SK-N-SH (cell line): ENCODE measurements at regions not wholly inside any gene's neighbourhood (a gene's known extent, or its start where the extent isn't known, plus 50 kb on each side); places are given as distances from the start of the nearest gene placed in this dataset.

ENCODE experiments used
- CTCF ChIA-PET: fragments of 300-600, 350-600 bp; formaldehyde crosslinking; extraction: SDS; loops from one replicate; lab custom pipeline; 2021; lab: Yijun Ruan, JAX
- POLR2A ChIA-PET: fragments of 350-600 bp; sonication (Branson Sonifier 250); formaldehyde crosslinking; extraction: SDS; loops from one replicate; lab custom pipeline; 2020; ENCODE audit warnings: antibody characterized with exemption, inconsistent platforms; lab: Yijun Ruan, JAX
- DNase-seq: peaks from one replicate; pipeline ENCODE4 v3.0.0; 2012
- H2AFZ ChIP-seq: fragments of 200-600 bp; sonication (generic); 2 replicates; pipeline ENCODE4 v1.8.1; 2016; ENCODE audit warnings: antibody characterized with exemption, mild to moderate bottlenecking, low read depth
- H3F3A ChIP-seq: fragments of 200-600 bp; sonication (generic); replicated peaks from 2 replicates; pipeline ENCODE3; 2016; ENCODE audit warnings: antibody characterized with exemption, mild to moderate bottlenecking; ENCODE audit not compliant: insufficient read depth
- H3K27ac ChIP-seq, 2 experiments: fragments of 200-500 bp in 1 of 2; fragments of 200-600 bp in 1 of 2; sonication (Bioruptor generic) in 1 of 2; sonication (generic), shearing (Covaris generic) in 1 of 2; 2 replicates each; pipeline versions ENCODE4 v1.5.1 to v1.6.1; 2014 to 2016; ENCODE audit warnings: low read depth in 2 of 2, inconsistent platforms in 1 of 2, low read length in 1 of 2, mild to moderate bottlenecking in 1 of 2, mixed read lengths in 1 of 2
- H3K27me3 ChIP-seq: fragments of 200-600 bp; sonication (generic), shearing (Covaris generic); 2 replicates; pipeline ENCODE4 v1.6.1; 2016; ENCODE audit warnings: mixed run types; ENCODE audit not compliant: insufficient read depth
- H3K36me3 ChIP-seq, 2 experiments: fragments of 200-500 bp in 1 of 2; fragments of 200-600 bp in 1 of 2; sonication (Bioruptor generic) in 1 of 2; sonication (generic) in 1 of 2; replicated peaks in 1 of 2; 2 replicates each; pipeline versions ENCODE3 to v1.5.1; 2014 to 2016; ENCODE audit warnings: low read length in 1 of 2, mild to moderate bottlenecking in 1 of 2; ENCODE audit not compliant: insufficient read depth in 2 of 2, control insufficient read depth in 1 of 2
- H3K4me1 ChIP-seq, 2 experiments: fragments of 200-500 bp in 1 of 2; fragments of 200-600 bp in 1 of 2; sonication (Bioruptor generic) in 1 of 2; sonication (generic), shearing (Covaris generic) in 1 of 2; 2 replicates each; pipeline versions ENCODE4 v1.5.1 to v1.6.1; 2014 to 2016; ENCODE audit warnings: low read depth in 1 of 2, low read length in 1 of 2, mixed run types in 1 of 2; ENCODE audit not compliant: insufficient read depth in 2 of 2, control insufficient read depth in 1 of 2
- H3K4me2 ChIP-seq: fragments of 200-600 bp; sonication (generic), shearing (Covaris generic); 2 replicates; pipeline ENCODE4 v1.6.1; 2017; ENCODE audit warnings: mixed run types
- H3K4me3 ChIP-seq, 2 experiments: fragments of 200-500 bp in 1 of 2; fragments of 200-600 bp in 1 of 2; sonication (Bioruptor generic) in 1 of 2; sonication (generic), shearing (Covaris generic) in 1 of 2; 2 replicates each; pipeline versions ENCODE4 v1.5.1 to v1.8.1; 2014 to 2016; ENCODE audit warnings: low read depth in 2 of 2, inconsistent platforms in 1 of 2, low read length in 1 of 2, mild to moderate bottlenecking in 1 of 2, mixed read lengths in 1 of 2, moderate library complexity in 1 of 2
- H3K79me2 ChIP-seq: fragments of 200-600 bp; sonication (generic); 2 replicates; pipeline ENCODE4 v1.8.1; 2017; ENCODE audit warnings: mild to moderate bottlenecking; ENCODE audit not compliant: insufficient read depth
- H3K9ac ChIP-seq: fragments of 200-600 bp; sonication (generic); 2 replicates; pipeline ENCODE4 v1.6.1; 2017; ENCODE audit warnings: mixed run types
- H3K9me2 ChIP-seq: fragments of 200-600 bp; sonication (generic); 2 replicates; pipeline ENCODE4 v1.6.1; 2017; ENCODE audit warnings: mixed run types
- H3K9me3 ChIP-seq: fragments of 200-600 bp; sonication (generic); 2 replicates; pipeline ENCODE4 v1.6.1; 2017; ENCODE audit warnings: mixed run types, mild to moderate bottlenecking, moderate library complexity
- H4K20me1 ChIP-seq: fragments of 200-600 bp; sonication (generic); 2 replicates; pipeline ENCODE4 v1.6.1; 2017; ENCODE audit warnings: mild to moderate bottlenecking, mixed run types; ENCODE audit not compliant: insufficient read depth
- CHD2 ChIP-seq: fragments of 150-350 bp; IDR thresholded peaks from 2 replicates; pipeline ENCODE4 v1.6.1; 2018; ENCODE audit warnings: low read length; ENCODE audit not compliant: partially characterized antibody
- ELF1 ChIP-seq: IDR thresholded peaks from 2 replicates; pipeline ENCODE4 v1.4.0; 2012
- FOXM1 ChIP-seq: IDR thresholded peaks from 2 replicates; pipeline ENCODE4 v1.4.0; 2012; ENCODE audit warnings: low read depth, mild to moderate bottlenecking
- IRF3 ChIP-seq: fragments of 150-350 bp; IDR thresholded peaks from 2 replicates; pipeline ENCODE4 v1.6.1; 2016; ENCODE audit warnings: mild to moderate bottlenecking, low read depth, low read length
- JUND ChIP-seq: IDR thresholded peaks from 2 replicates; pipeline ENCODE4 v1.4.0; 2012
- MXI1 ChIP-seq: IDR thresholded peaks from 2 replicates; pipeline ENCODE4 v1.6.1; 2012; ENCODE audit warnings: mild to moderate bottlenecking, low read depth, low read length, improper control_type of control experiment
- RFX5 ChIP-seq: IDR thresholded peaks from 2 replicates; pipeline ENCODE4 v1.6.1; 2012; ENCODE audit warnings: mild to moderate bottlenecking, improper control_type of control experiment, low read length
- RXRA ChIP-seq: IDR thresholded peaks from 2 replicates; pipeline ENCODE4 v1.4.0; 2012; ENCODE audit warnings: low read depth, mild to moderate bottlenecking, borderline replicate concordance
- TEAD4 ChIP-seq: IDR thresholded peaks from 2 replicates; pipeline ENCODE4 v1.4.0; 2012; ENCODE audit warnings: mild to moderate bottlenecking, borderline replicate concordance; ENCODE audit not compliant: insufficient read depth
- YY1 ChIP-seq: IDR thresholded peaks from 2 replicates; pipeline ENCODE4 v1.4.0; 2012; ENCODE audit warnings: low read depth, mild to moderate bottlenecking
- WGBS: methylation state at CpG from one replicate; pipeline ENCODE4 v1.1.6; 2017; ENCODE audit warnings: low lambda C conversion rate; 5-methylcytosine and 5-hydroxymethylcytosine counted together
- TF ChIP-seq, protein P1 (sequence below): IDR thresholded peaks from 2 replicates; pipeline ENCODE4 v1.4.0; 2012; ENCODE audit warnings: low read depth, borderline replicate concordance
- TF ChIP-seq, protein P2 (sequence below): IDR thresholded peaks from 2 replicates; pipeline ENCODE4 v1.4.0; 2012; ENCODE audit warnings: low read depth

GRCh38 chr1:176338877-176339276 lies 124.1 kb upstream of the PAPPA2 start:
- no peaks in the 10 kb centered on the region for H3K9me2 ChIP-seq
- WGBS = 35% methylated on average over 6 of the region's 6 CpGs
- H4K20me1 ChIP-seq = no peaks in the 10 kb centered on the region
- H3F3A ChIP-seq = no peaks in the 10 kb centered on the region
- H3K9me3 ChIP-seq = no peaks in the 10 kb centered on the region
- no peak overlapping the region for H3K4me3 ChIP-seq
- ChIA-PET POLR2A (no interaction called here), CTCF (no interaction called here)
- TF ChIP-seq JUND (no peak), CHD2 (no peak), TEAD4 (no peak), IRF3 (no peak), MXI1 (no peak)
- TF ChIP-seq, protein P1, sequence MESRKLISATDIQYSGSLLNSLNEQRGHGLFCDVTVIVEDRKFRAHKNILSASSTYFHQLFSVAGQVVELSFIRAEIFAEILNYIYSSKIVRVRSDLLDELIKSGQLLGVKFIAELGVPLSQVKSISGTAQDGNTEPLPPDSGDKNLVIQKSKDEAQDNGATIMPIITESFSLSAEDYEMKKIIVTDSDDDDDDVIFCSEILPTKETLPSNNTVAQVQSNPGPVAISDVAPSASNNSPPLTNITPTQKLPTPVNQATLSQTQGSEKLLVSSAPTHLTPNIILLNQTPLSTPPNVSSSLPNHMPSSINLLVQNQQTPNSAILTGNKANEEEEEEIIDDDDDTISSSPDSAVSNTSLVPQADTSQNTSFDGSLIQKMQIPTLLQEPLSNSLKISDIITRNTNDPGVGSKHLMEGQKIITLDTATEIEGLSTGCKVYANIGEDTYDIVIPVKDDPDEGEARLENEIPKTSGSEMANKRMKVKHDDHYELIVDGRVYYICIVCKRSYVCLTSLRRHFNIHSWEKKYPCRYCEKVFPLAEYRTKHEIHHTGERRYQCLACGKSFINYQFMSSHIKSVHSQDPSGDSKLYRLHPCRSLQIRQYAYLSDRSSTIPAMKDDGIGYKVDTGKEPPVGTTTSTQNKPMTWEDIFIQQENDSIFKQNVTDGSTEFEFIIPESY = no peak
- H2AFZ ChIP-seq = no peak overlapping the region
- no peaks in the 10 kb centered on the region for H3K36me3 ChIP-seq
- no peak overlapping the region for H3K27ac ChIP-seq
- no peaks in the 10 kb centered on the region for H3K27me3 ChIP-seq
- no peak for DNase-seq
- H3K79me2 ChIP-seq = no peaks in the 10 kb centered on the region
- H3K4me1 ChIP-seq = peaks cover 0 to 2% of the 10 kb centered on the region in 2 experiments; a peak in 1 of 4 replicates
- no peak overlapping the region for H3K9ac ChIP-seq
- no peak overlapping the region for H3K4me2 ChIP-seq

- no peak overlapping the region for H3K27ac ChIP-seq
- H3K27me3 ChIP-seq = no peaks in the 10 kb centered on the region
- no peaks in the 10 kb centered on the region for H3K9me3 ChIP-seq
- no peaks in the 10 kb centered on the region for H3K9me2 ChIP-seq
- no peak overlapping the region for H3K9ac ChIP-seq
- CTCF ChIA-PET = interaction anchor here (1.4 kb wide), 1 partner anchor 16 kb away, joined by 4 read pairs; no protein-coding TSS in a partner anchor
- no peaks in the 10 kb centered on the region for H3K36me3 ChIP-seq
- no peak for DNase-seq
- no peaks in the 10 kb centered on the region for H3F3A ChIP-seq
- no peak overlapping the region for H2AFZ ChIP-seq
- H3K4me3 ChIP-seq = no peak overlapping the region
- no peak for TF ChIP-seq RFX5
- no peak for TF ChIP-seq ELF1
- TF ChIP-seq YY1 = no peak
- no peak for TF ChIP-seq FOXM1
- TF ChIP-seq, protein P2, sequence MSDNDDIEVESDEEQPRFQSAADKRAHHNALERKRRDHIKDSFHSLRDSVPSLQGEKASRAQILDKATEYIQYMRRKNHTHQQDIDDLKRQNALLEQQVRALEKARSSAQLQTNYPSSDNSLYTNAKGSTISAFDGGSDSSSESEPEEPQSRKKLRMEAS = no peak
- no peak for TF ChIP-seq RXRA
- WGBS = 21% methylated on average over 3 of the region's 3 CpGs
- H3K4me2 ChIP-seq = no peak overlapping the region
- POLR2A ChIA-PET = no interaction called here
- H3K79me2 ChIP-seq = no peaks in the 10 kb centered on the region
- no peaks in the 10 kb centered on the region for H3K4me1 ChIP-seq
- H4K20me1 ChIP-seq = no peaks in the 10 kb centered on the region
Measured at GRCh38 chr1:176330782-176331181, 123.7 kb upstream of the COP1 start.
